Mesothelial cell of epicardium (in vitro differentiated cells): ENCODE measurements at regions not wholly inside any gene's neighbourhood (a gene's known extent, or its start where the extent isn't known, plus 50 kb on each side); places are given as distances from the start of the nearest gene placed in this dataset.

ENCODE experiments used
- DNase-seq, 2 experiments: peaks; one replicate each; pipeline ENCODE4 v3.0.0; 2021; ENCODE audit warnings: low spot score in 2 of 2; ENCODE audit not compliant: unreplicated experiment in 2 of 2
- H3K27ac Mint-ChIP-seq: 2 replicates; pipeline ENCODE4 v1.8.0; 2021; ENCODE audit warnings: mixed read lengths
- H3K27me3 Mint-ChIP-seq: 2 replicates; pipeline ENCODE4 v1.8.0; 2021; ENCODE audit warnings: low read depth, mixed read lengths
- H3K36me3 Mint-ChIP-seq: 2 replicates; pipeline ENCODE4 v1.8.0; 2021; ENCODE audit warnings: mixed read lengths
- H3K4me1 Mint-ChIP-seq: 2 replicates; pipeline ENCODE4 v1.8.0; 2021; ENCODE audit warnings: mixed read lengths
- H3K4me3 Mint-ChIP-seq: 2 replicates; pipeline ENCODE4 v1.8.0; 2021; ENCODE audit warnings: mild to moderate bottlenecking, moderate library complexity, mixed read lengths
- H3K9me3 Mint-ChIP-seq: 2 replicates; pipeline ENCODE4 v1.8.0; 2021; ENCODE audit warnings: mixed read lengths
- TF ChIP-seq, protein P1 (sequence below): fragments of 200-600 bp; sonication (generic); IDR thresholded peaks from one replicate; pipeline ENCODE4 v1.5.0; 2021; ENCODE audit warnings: antibody characterized with exemption; ENCODE audit not compliant: unreplicated experiment

DNA sequence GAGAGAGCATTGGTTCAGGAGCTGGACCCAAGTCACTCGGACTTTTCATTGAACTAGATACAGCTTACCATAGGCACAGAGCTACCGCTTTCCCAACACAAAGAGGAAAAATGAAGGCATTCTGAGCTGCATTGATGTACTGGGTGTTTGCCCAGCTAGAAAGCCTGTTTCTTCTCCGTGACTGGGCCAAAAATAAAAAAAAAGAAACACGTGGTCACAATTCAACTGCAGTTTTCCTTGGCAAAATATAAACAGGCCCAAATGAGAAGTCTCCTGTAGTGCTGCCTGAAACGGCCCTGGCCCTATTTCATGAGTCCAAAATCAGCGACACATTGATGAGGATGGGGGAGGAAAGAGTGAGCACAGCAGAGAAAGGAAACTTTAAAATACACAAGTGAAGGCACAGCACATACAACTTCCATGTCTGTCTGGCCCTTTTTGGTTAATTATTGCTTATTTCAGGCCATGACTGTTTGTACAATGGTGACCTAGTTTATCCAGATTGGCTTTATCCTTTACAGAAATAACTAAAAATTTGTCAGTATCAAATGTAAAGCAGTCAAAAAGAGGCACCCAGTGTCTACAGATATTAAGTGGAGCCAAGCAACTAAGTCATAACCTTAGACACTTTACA is 179.7 kb downstream of the ICOS start:
- Mint-ChIP-seq H3K9me3 (no peaks in the 10 kb centered on the region), H3K36me3 (no peaks in the 10 kb centered on the region), H3K4me3 (no peak overlapping the region), H3K4me1 (peaks cover 43% of the 10 kb centered on the region), H3K27me3 (no peaks in the 10 kb centered on the region), H3K27ac (no peak overlapping the region)
- TF ChIP-seq, protein P1, sequence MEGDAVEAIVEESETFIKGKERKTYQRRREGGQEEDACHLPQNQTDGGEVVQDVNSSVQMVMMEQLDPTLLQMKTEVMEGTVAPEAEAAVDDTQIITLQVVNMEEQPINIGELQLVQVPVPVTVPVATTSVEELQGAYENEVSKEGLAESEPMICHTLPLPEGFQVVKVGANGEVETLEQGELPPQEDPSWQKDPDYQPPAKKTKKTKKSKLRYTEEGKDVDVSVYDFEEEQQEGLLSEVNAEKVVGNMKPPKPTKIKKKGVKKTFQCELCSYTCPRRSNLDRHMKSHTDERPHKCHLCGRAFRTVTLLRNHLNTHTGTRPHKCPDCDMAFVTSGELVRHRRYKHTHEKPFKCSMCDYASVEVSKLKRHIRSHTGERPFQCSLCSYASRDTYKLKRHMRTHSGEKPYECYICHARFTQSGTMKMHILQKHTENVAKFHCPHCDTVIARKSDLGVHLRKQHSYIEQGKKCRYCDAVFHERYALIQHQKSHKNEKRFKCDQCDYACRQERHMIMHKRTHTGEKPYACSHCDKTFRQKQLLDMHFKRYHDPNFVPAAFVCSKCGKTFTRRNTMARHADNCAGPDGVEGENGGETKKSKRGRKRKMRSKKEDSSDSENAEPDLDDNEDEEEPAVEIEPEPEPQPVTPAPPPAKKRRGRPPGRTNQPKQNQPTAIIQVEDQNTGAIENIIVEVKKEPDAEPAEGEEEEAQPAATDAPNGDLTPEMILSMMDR = no peak
- no peak for DNase-seq

DNA sequence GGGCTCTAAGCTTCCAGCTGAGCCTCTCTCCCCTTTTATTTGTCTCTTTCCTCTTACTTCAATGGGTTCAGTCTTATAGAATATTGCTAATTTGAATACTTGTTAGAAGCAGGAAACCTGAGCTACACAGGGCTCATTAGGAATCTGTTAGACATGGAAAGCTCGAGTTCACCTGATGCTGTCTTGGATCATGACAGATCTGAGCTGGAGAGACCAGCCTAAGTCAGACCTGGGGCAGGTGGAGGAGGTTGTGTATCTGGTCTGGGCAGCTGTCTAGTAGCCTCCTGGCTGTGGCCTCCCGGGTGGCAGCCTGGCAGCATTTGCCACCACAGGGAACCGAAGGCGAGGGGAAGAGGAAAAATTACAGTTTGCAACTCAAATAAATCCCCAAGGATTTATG is 185.9 kb downstream of the ICOS start:
- peaks cover 17% of the 10 kb centered on the region for H3K4me1 Mint-ChIP-seq
- H3K9me3 Mint-ChIP-seq = peaks cover 2% of the 10 kb centered on the region
- no peak overlapping the region for H3K4me3 Mint-ChIP-seq
- H3K27ac Mint-ChIP-seq = no peak overlapping the region
- DNase-seq = no peak
- no peaks in the 10 kb centered on the region for H3K36me3 Mint-ChIP-seq
- H3K27me3 Mint-ChIP-seq = no peaks in the 10 kb centered on the region
- TF ChIP-seq, protein P1 = no peak

DNA sequence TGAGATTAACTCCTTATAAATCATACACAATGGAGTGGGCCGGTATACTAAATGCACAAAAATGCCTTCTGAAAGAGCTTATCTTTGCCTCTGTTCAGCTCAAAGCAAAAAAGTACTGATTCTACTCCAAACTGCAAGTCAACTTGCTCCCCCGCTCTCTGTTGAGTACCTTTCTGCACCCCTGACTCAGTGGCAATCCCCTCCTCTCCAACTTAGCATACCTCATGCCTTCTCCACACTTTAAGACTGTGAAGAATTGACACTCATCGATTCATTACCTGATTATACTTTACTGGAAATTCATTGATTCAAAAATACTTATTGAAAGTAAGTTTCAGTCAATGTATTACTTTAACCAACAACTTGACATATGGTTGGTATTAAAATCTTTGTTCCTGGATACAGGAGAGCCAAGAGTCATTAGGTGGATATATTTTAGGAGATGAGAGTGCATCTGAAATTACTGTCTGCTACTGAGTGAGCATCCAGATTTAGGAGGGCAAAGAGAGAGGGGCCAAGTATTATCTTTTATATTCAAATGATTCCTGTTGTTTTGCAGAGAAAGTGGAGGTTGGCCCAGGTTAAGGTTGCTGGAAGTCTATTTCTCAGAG is 187.7 kb downstream of the ICOS start:
- Mint-ChIP-seq H3K4me1 (peaks cover 17% of the 10 kb centered on the region), H3K9me3 (peaks cover 2% of the 10 kb centered on the region), H3K4me3 (no peak overlapping the region), H3K27ac (no peak overlapping the region), H3K27me3 (no peaks in the 10 kb centered on the region), H3K36me3 (no peaks in the 10 kb centered on the region)
- DNase-seq = no peak
- TF ChIP-seq, protein P1 = no peak

DNA sequence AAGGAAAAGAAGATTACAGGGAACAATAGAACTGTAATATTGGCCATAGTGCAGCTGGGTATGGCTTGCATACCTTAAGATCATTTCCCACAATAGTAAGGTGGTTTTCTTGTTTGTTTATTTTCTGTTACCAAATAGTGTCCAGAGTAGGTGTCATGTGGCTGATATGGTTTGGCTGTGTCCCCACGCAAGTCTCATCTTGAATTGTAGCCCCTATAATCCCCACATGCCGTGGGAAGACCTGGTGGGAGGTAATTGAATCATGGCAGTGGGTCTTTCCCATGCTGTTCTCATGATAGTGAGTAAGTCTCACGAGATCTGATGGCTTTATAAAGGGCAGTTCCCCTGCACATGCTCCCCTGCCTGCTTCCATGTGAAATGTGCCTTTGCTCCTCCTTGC is 190.1 kb downstream of the ICOS start:
- Mint-ChIP-seq H3K27ac (no peak overlapping the region), H3K9me3 (peaks cover 2% of the 10 kb centered on the region), H3K4me3 (no peak overlapping the region), H3K4me1 (peaks cover 14% of the 10 kb centered on the region), H3K27me3 (peaks cover 2% of the 10 kb centered on the region), H3K36me3 (no peaks in the 10 kb centered on the region)
- DNase-seq = no peak
- TF ChIP-seq, protein P1 = no peak

DNA sequence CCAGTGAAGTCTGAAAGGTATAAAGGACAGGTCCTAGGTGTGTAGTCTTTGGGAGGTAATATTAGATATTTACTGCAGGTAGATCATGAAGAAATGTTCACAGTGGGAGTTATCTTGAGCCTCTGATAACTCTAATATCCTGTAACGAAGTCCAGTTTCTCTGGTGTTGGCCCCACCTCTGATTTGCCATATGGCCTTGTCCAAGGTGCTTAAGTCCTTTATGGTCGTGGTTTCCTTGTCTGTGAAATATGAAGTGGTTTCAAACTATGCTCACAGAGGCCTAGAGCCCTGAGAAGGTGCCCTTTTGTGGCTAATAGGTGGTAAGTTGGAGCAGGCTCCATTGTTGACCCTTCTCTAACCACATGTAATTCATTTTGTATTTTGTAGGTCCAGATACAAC is 190.7 kb downstream of the ICOS start:
- no peaks in the 10 kb centered on the region for H3K36me3 Mint-ChIP-seq
- DNase-seq = no peak
- peaks cover 11% of the 10 kb centered on the region for H3K4me1 Mint-ChIP-seq
- H3K9me3 Mint-ChIP-seq = peaks cover 2% of the 10 kb centered on the region
- no peak overlapping the region for H3K27ac Mint-ChIP-seq
- H3K4me3 Mint-ChIP-seq = no peak overlapping the region
- TF ChIP-seq, protein P1 = no peak
- H3K27me3 Mint-ChIP-seq = peaks cover 2% of the 10 kb centered on the region
